ENCODE measurements at regions not wholly inside any gene's neighbourhood (a gene's known extent, or its start where the extent isn't known, plus 50 kb on each side); places are given as distances from the start of the nearest gene placed in this dataset.

- TF ChIP-seq EZH2 (IDR thresholded peaks at IDR 0.05; ENCODE audit: insufficient read depth, poor library complexity, severe bottlenecking), result no peak
- no peak for TF ChIP-seq EZH2phosphoT487 (IDR thresholded peaks at IDR 0.05; ENCODE audit: insufficient read depth, low read depth)
Observed at GRCh38 chr1:68651115-68651514, 154.2 kb upstream of the DEPDC1 start.

Measured in GM23248 (cell line).